H1 (cell line): ENCODE measurements at regions not wholly inside any gene's neighbourhood (a gene's known extent, or its start where the extent isn't known, plus 50 kb on each side); places are given as distances from the start of the nearest gene placed in this dataset.

ENCODE experiments used
- CTCF ChIA-PET: fragments of 300-600 bp; sonication (Branson Sonifier 250); formaldehyde crosslinking; loops from one replicate; lab custom pipeline; 2021; ENCODE audit not compliant: partially characterized antibody; lab: Charles Lee
- POLR2A ChIA-PET: fragments of 300-600 bp; sonication (Branson Sonifier 250); formaldehyde crosslinking; loops from one replicate; lab custom pipeline; 2021; ENCODE audit warnings: inconsistent platforms; ENCODE audit not compliant: partially characterized antibody; lab: Charles Lee
- DNase-seq, 2 experiments: peaks; one replicate each; pipeline versions ENCODE4 v3.0.0 to v3.0.0-alpha.2; 2010 to 2022; ENCODE audit warnings: low spot score in 2 of 2, low read depth in 1 of 2, mixed read lengths in 1 of 2
- FAIRE-seq: peaks from 2 replicates; lab custom pipeline; 2011; peaks lifted over from hg19 to GRCh38; lab: Jason Lieb, UNC
- H2AFZ ChIP-seq: 2 replicates; pipeline ENCODE4 v1.8.1; 2012; ENCODE audit warnings: low read length, inconsistent platforms
- H2AK5ac ChIP-seq: 2 replicates; pipeline ENCODE4 v1.6.1; 2013; ENCODE audit warnings: low read depth, low read length
- H2BK120ac ChIP-seq: replicated peaks from 2 replicates; pipeline ENCODE3; 2013; ENCODE audit warnings: low read depth, low read length, inconsistent platforms
- H2BK12ac ChIP-seq: 2 replicates; pipeline ENCODE4 v1.6.1; 2013; ENCODE audit warnings: low read depth, low read length
- H2BK15ac ChIP-seq: 2 replicates; pipeline ENCODE4 v1.6.1; 2013; ENCODE audit warnings: low read length
- H2BK20ac ChIP-seq: 2 replicates; pipeline ENCODE4 v1.6.1; 2013; ENCODE audit warnings: low read length
- H2BK5ac ChIP-seq: 2 replicates; pipeline ENCODE4 v1.6.1; 2013; ENCODE audit warnings: low read depth, low read length
- H3K14ac ChIP-seq: 2 replicates; pipeline ENCODE4 v1.6.1; 2013; ENCODE audit warnings: inconsistent platforms; ENCODE audit not compliant: insufficient read length
- H3K18ac ChIP-seq: 2 replicates; pipeline ENCODE4 v1.6.1; 2013; ENCODE audit warnings: low read length; ENCODE audit errors: extremely low read depth
- H3K23ac ChIP-seq: 2 replicates; pipeline ENCODE4 v1.6.1; 2013; ENCODE audit warnings: inconsistent platforms; ENCODE audit not compliant: insufficient read length
- H3K23me2 ChIP-seq: 2 replicates; pipeline ENCODE4 v1.6.1; 2013; ENCODE audit warnings: low read depth, low read length
- H3K27ac ChIP-seq: 2 replicates; pipeline ENCODE4 v1.6.1; 2011; ENCODE audit warnings: low read depth, low read length, inconsistent platforms
- H3K27me3 ChIP-seq, 4 experiments: replicated peaks in 1 of 4; 1 replicate in 1 of 4; 2 replicates in 3 of 4; pipeline versions ENCODE4 v1.6.1 to v1.8.1; 2011 to 2013; ENCODE audit warnings: low read length in 3 of 4, mild to moderate bottlenecking in 3 of 4, inconsistent platforms in 2 of 4, mixed read lengths in 2 of 4, moderate library complexity in 1 of 4; ENCODE audit not compliant: control insufficient read depth in 3 of 4, insufficient read depth in 3 of 4; ENCODE audit errors: extremely low read depth in 1 of 4
- H3K36me3 ChIP-seq, 4 experiments: 2 replicates each; pipeline versions ENCODE4 v1.6.1 to v1.8.1; 2011 to 2013; ENCODE audit warnings: mild to moderate bottlenecking in 4 of 4, low read length in 3 of 4, moderate library complexity in 2 of 4, control low read depth in 1 of 4, inconsistent platforms in 1 of 4; ENCODE audit not compliant: insufficient read depth in 4 of 4, control insufficient read depth in 2 of 4
- H3K4ac ChIP-seq: replicated peaks from 2 replicates; pipeline ENCODE3; 2013; ENCODE audit warnings: low read length, low read depth, mixed read lengths, inconsistent platforms; ENCODE audit not compliant: insufficient read length
- H3K4me1 ChIP-seq, 4 experiments: replicated peaks in 1 of 4; 1 replicate in 1 of 4; 2 replicates in 3 of 4; pipeline versions ENCODE4 v1.6.1 to v1.8.1; 2011 to 2013; ENCODE audit warnings: low read length in 3 of 4, inconsistent platforms in 2 of 4, mixed read lengths in 1 of 4; ENCODE audit not compliant: insufficient read depth in 4 of 4, control insufficient read depth in 3 of 4
- H3K4me2 ChIP-seq, 2 experiments: 2 replicates each; pipeline versions ENCODE4 v1.6.1 to v1.8.1; 2011 to 2013; ENCODE audit warnings: low read depth in 2 of 2, low read length in 2 of 2, control low read depth in 1 of 2, inconsistent platforms in 1 of 2, mild to moderate bottlenecking in 1 of 2; ENCODE audit not compliant: insufficient read depth in 1 of 2
- H3K4me3 ChIP-seq, 4 experiments: fragments of 200-600, 300-600 bp in 1 of 4; sonication (generic), shearing (Covaris generic), sonication (Bioruptor Twin) in 1 of 4; 2 replicates each; pipeline versions ENCODE4 v1.5.1 to v1.8.1; 2011 to 2016; ENCODE audit warnings: low read length in 4 of 4, low read depth in 3 of 4, control low read depth in 2 of 4, inconsistent platforms in 2 of 4, mild to moderate bottlenecking in 2 of 4, mixed read lengths in 1 of 4, moderate library complexity in 1 of 4; ENCODE audit not compliant: insufficient read depth in 2 of 4; ENCODE audit errors: extremely low read depth in 1 of 4
- H3K56ac ChIP-seq: replicated peaks from 2 replicates; pipeline ENCODE3; 2013; ENCODE audit warnings: low read depth, mild to moderate bottlenecking, mixed read lengths, low read length, inconsistent platforms; ENCODE audit not compliant: insufficient read length
- H3K79me1 ChIP-seq: 2 replicates; pipeline ENCODE4 v1.6.1; 2013; ENCODE audit warnings: low read depth, low read length, control low read depth
- H3K79me2 ChIP-seq, 2 experiments: 2 replicates each; pipeline versions ENCODE4 v1.6.1 to v1.8.1; 2012 to 2013; ENCODE audit warnings: low read length in 2 of 2, mild to moderate bottlenecking in 2 of 2, inconsistent platforms in 1 of 2; ENCODE audit not compliant: insufficient read depth in 2 of 2, control insufficient read depth in 1 of 2
- H3K9ac ChIP-seq, 4 experiments: replicated peaks in 1 of 4; 1 replicate in 1 of 4; 2 replicates in 3 of 4; pipeline versions ENCODE4 v1.6.1 to v1.8.1; 2011 to 2013; ENCODE audit warnings: low read depth in 3 of 4, low read length in 3 of 4, control low read depth in 2 of 4, mild to moderate bottlenecking in 2 of 4, moderate library complexity in 2 of 4, inconsistent platforms in 1 of 4; ENCODE audit errors: extremely low read depth in 1 of 4
- H3K9me3 ChIP-seq, 2 experiments: 2 replicates each; pipeline versions ENCODE4 v1.6.1 to v1.8.1; 2012 to 2013; ENCODE audit warnings: mild to moderate bottlenecking in 2 of 2, moderate library complexity in 2 of 2, control low read depth in 1 of 2, inconsistent platforms in 1 of 2, low read depth in 1 of 2, low read length in 1 of 2, mixed read lengths in 1 of 2; ENCODE audit not compliant: insufficient read depth in 2 of 2
- H4K20me1 ChIP-seq, 2 experiments: replicated peaks in 1 of 2; 2 replicates each; pipeline versions ENCODE3 to v1.8.1; 2011 to 2013; ENCODE audit warnings: inconsistent platforms in 2 of 2, low read length in 2 of 2, mild to moderate bottlenecking in 1 of 2; ENCODE audit not compliant: insufficient read depth in 2 of 2, control insufficient read depth in 1 of 2
- H4K5ac ChIP-seq: 2 replicates; pipeline ENCODE4 v1.6.1; 2013; ENCODE audit warnings: low read length, low read depth, mixed read lengths, inconsistent platforms; ENCODE audit not compliant: insufficient read length
- H4K8ac ChIP-seq: 2 replicates; pipeline ENCODE4 v1.8.0; 2013; ENCODE audit warnings: mild to moderate bottlenecking, moderate library complexity, low read length, inconsistent platforms; ENCODE audit not compliant: insufficient read depth; ENCODE audit errors: extremely low read depth
- H4K91ac ChIP-seq: replicated peaks from 2 replicates; pipeline ENCODE3; 2013; ENCODE audit warnings: low read length, mixed read lengths, inconsistent platforms; ENCODE audit not compliant: insufficient read length
- SIX5 ChIP-seq: IDR thresholded peaks from 2 replicates; pipeline ENCODE4 v1.6.1; 2011; ENCODE audit warnings: mild to moderate bottlenecking, low read depth, low read length
- WGBS, 2 experiments: shearing (Covaris generic) in 1 of 2; methylation state at CpG; one replicate each; pipeline versions ENCODE4 v1.1.6 to v1.1.7; 2013 to 2015; ENCODE audit warnings: low lambda C conversion rate in 2 of 2, mixed read lengths in 2 of 2, inconsistent platforms in 1 of 2, low coverage in 1 of 2, missing lambda C conversion rate in 1 of 2; ENCODE audit not compliant: insufficient replicate concordance in 2 of 2, insufficient coverage in 1 of 2, insufficient read length in 1 of 2; ENCODE audit errors: extremely low coverage in 1 of 2, missing lambda C conversion rate in 1 of 2; 5-methylcytosine and 5-hydroxymethylcytosine counted together

- Histone ChIP-seq H4K8ac (no peak overlapping the region), H3K18ac (no peak overlapping the region), H2BK12ac (no peak overlapping the region), H3K56ac (no peak overlapping the region), H3K14ac (no peak overlapping the region), H3K36me3 (no peaks in the 10 kb centered on the region), H3K9me3 (no peaks in the 10 kb centered on the region), H3K79me1 (no peaks in the 10 kb centered on the region), H3K9ac (no peak overlapping the region), H3K27ac (no peak overlapping the region), H2BK5ac (no peak overlapping the region), H3K23me2 (no peaks in the 10 kb centered on the region), H4K5ac (no peak overlapping the region), H4K91ac (no peak overlapping the region), H3K79me2 (no peaks in the 10 kb centered on the region), H2BK15ac (no peak overlapping the region), H2AK5ac (peak overlapping the region; percentile 7; the same call in 1 of the 2 replicates), H3K4me2 (no peak overlapping the region), H3K23ac (no peak overlapping the region), H2BK120ac (no peak overlapping the region), H4K20me1 (no peaks in the 10 kb centered on the region), H3K27me3 (peaks cover 0 to 10% (median 3%) of the 10 kb centered on the region in 4 experiments; a peak in 3 of 7 replicates), H2AFZ (no peak overlapping the region), H3K4me3 (no peak overlapping the region), H3K4me1 (0 out of 7 replicates have a peak, but pooled peaks cover 0 to 2% (median 0%) of the 10 kb centered on the region in 4 experiments), H3K4ac (no peak overlapping the region), H2BK20ac (0 out of 2 replicates have a peak overlapping the region, but pooled peaks have one; percentile 48)
- no peak for TF ChIP-seq SIX5
- no peak for DNase-seq
- CTCF ChIA-PET = interaction anchor here (1.1 to 1.2 kb wide), 3 partner anchors 26 to 165 kb away, joined by 3 to 4 read pairs (median 3); no protein-coding TSS in a partner anchor
- WGBS, 2 experiments = 79% methylated on average over 6 of the region's 6 CpGs; no CpG with 5 or more reads in 1 of the 2 experiments
- POLR2A ChIA-PET = no interaction called here
- FAIRE-seq = no peak
These were observed 116.4 kb upstream of the NKX1-1 start for GRCh38 chr4:1522606-1523005.
